H9 (cell line): ENCODE measurements at regions not wholly inside any gene's neighbourhood (a gene's known extent, or its start where the extent isn't known, plus 50 kb on each side); places are given as distances from the start of the nearest gene placed in this dataset.

ENCODE experiments used
- DNase-seq: peaks from one replicate; pipeline ENCODE4 v3.0.0-alpha.2; 2017
- H2AFZ ChIP-seq: one replicate; pipeline ENCODE4 v1.6.1; 2013; ENCODE audit warnings: mild to moderate bottlenecking, low read length, control low read depth, moderate library complexity
- H2AK5ac ChIP-seq: 2 replicates; pipeline ENCODE4 v1.6.1; 2013; ENCODE audit warnings: low read length, control low read depth, mixed read lengths; ENCODE audit not compliant: insufficient read length
- H2BK120ac ChIP-seq: one replicate; pipeline ENCODE4 v1.6.1; 2013; ENCODE audit warnings: low read depth, mild to moderate bottlenecking, low read length, control low read depth, inconsistent platforms; ENCODE audit not compliant: poor library complexity, severe bottlenecking
- H2BK12ac ChIP-seq: 2 replicates; pipeline ENCODE4 v1.6.1; 2013; ENCODE audit warnings: low read length, control low read depth, mixed read lengths, low read depth; ENCODE audit not compliant: insufficient read length
- H2BK15ac ChIP-seq: 2 replicates; pipeline ENCODE4 v1.6.1; 2013; ENCODE audit warnings: low read depth, low read length, control low read depth
- H2BK20ac ChIP-seq: one replicate; pipeline ENCODE4 v1.6.1; 2013; ENCODE audit warnings: low read depth, mild to moderate bottlenecking, low read length, control low read depth, inconsistent platforms; ENCODE audit not compliant: poor library complexity, severe bottlenecking
- H2BK5ac ChIP-seq: 2 replicates; pipeline ENCODE4 v1.6.1; 2013; ENCODE audit warnings: low read length, control low read depth, mixed read lengths; ENCODE audit not compliant: insufficient read length
- H3K14ac ChIP-seq: 2 replicates; pipeline ENCODE4 v1.6.1; 2013; ENCODE audit warnings: low read length, control low read depth; ENCODE audit not compliant: insufficient read depth
- H3K18ac ChIP-seq: 2 replicates; pipeline ENCODE4 v1.6.1; 2013; ENCODE audit warnings: low read depth, mild to moderate bottlenecking, mixed read lengths, low read length, control low read depth; ENCODE audit not compliant: insufficient read length
- H3K23ac ChIP-seq: 2 replicates; pipeline ENCODE4 v1.6.1; 2013; ENCODE audit warnings: low read length, control low read depth, mixed read lengths, low read depth; ENCODE audit not compliant: insufficient read length
- H3K23me2 ChIP-seq: 2 replicates; pipeline ENCODE4 v1.6.1; 2013; ENCODE audit warnings: low read depth, mild to moderate bottlenecking, mixed read lengths, low read length, control low read depth; ENCODE audit not compliant: insufficient read length, poor library complexity, severe bottlenecking
- H3K27ac ChIP-seq: 2 replicates; pipeline ENCODE4 v1.5.1; 2013; ENCODE audit warnings: low read length, control low read depth, mixed read lengths, low read depth; ENCODE audit not compliant: insufficient read length
- H3K27me3 ChIP-seq: 2 replicates; pipeline ENCODE4 v1.6.1; 2013; ENCODE audit warnings: low read length, control low read depth, inconsistent platforms; ENCODE audit not compliant: insufficient read depth
- H3K4ac ChIP-seq: 2 replicates; pipeline ENCODE4 v1.6.1; 2013; ENCODE audit warnings: low read depth, mild to moderate bottlenecking, control low read depth, inconsistent platforms, low read length, moderate library complexity
- H3K4me1 ChIP-seq: 2 replicates; pipeline ENCODE4 v1.6.1; 2013; ENCODE audit warnings: low read length, control low read depth, inconsistent platforms; ENCODE audit not compliant: insufficient read depth
- H3K4me2 ChIP-seq: 2 replicates; pipeline ENCODE4 v1.6.1; 2013; ENCODE audit warnings: low read length, control low read depth, mixed read lengths; ENCODE audit not compliant: insufficient read length, insufficient read depth
- H3K56ac ChIP-seq: 2 replicates; pipeline ENCODE4 v1.6.1; 2013; ENCODE audit warnings: low read depth, mild to moderate bottlenecking, mixed read lengths, low read length, control low read depth; ENCODE audit not compliant: insufficient read length
- H3K79me1 ChIP-seq: 2 replicates; pipeline ENCODE4 v1.6.1; 2013; ENCODE audit warnings: low read depth, mild to moderate bottlenecking, moderate library complexity, low read length, control low read depth, inconsistent platforms; ENCODE audit not compliant: insufficient read depth, poor library complexity, severe bottlenecking
- H3K79me2 ChIP-seq: 2 replicates; pipeline ENCODE4 v1.6.1; 2013; ENCODE audit warnings: low read length, control low read depth, inconsistent platforms; ENCODE audit not compliant: insufficient read depth
- H3K9ac ChIP-seq: 2 replicates; pipeline ENCODE4 v1.6.1; 2013; ENCODE audit warnings: low read length, control low read depth, mixed read lengths; ENCODE audit not compliant: insufficient read length; ENCODE audit errors: extremely low read depth
- H3K9me3 ChIP-seq: one replicate; pipeline ENCODE4 v1.6.1; 2013; ENCODE audit warnings: low read depth, low read length, inconsistent platforms; ENCODE audit not compliant: control insufficient read depth
- H3T11ph ChIP-seq: one replicate; pipeline ENCODE4 v1.6.1; 2013; ENCODE audit warnings: mild to moderate bottlenecking, low read length, control low read depth, inconsistent platforms
- H4K20me1 ChIP-seq: one replicate; pipeline ENCODE4 v1.6.1; 2013; ENCODE audit not compliant: control insufficient read depth, insufficient read length, insufficient read depth
- H4K5ac ChIP-seq: 2 replicates; pipeline ENCODE4 v1.6.1; 2013; ENCODE audit warnings: low read depth, mild to moderate bottlenecking, mixed read lengths, low read length, control low read depth; ENCODE audit not compliant: insufficient read length
- H4K8ac ChIP-seq: replicated peaks from 2 replicates; pipeline ENCODE4 v1.6.1; 2013; ENCODE audit warnings: low read length, control low read depth, mixed read lengths, low read depth; ENCODE audit not compliant: insufficient read length
- H4K91ac ChIP-seq: 2 replicates; pipeline ENCODE4 v1.6.1; 2013; ENCODE audit warnings: low read depth, mild to moderate bottlenecking, moderate library complexity, mixed read lengths, low read length, control low read depth; ENCODE audit not compliant: insufficient read length
- H3K27ac Mint-ChIP-seq, 3 experiments: 2 replicates in 2 of 3; 3 replicates in 1 of 3; pipeline ENCODE4 v1.8.0; 2020 to 2021; ENCODE audit warnings: mixed read lengths in 3 of 3, mild to moderate bottlenecking in 1 of 3, moderate library complexity in 1 of 3
- H3K27me3 Mint-ChIP-seq: 2 replicates; pipeline ENCODE4 v1.8.0; 2021; ENCODE audit warnings: low read depth, mild to moderate bottlenecking, moderate library complexity, mixed read lengths
- H3K36me3 Mint-ChIP-seq, 3 experiments: 2 replicates in 2 of 3; 3 replicates in 1 of 3; pipeline ENCODE4 v1.8.0; 2020 to 2021; ENCODE audit warnings: low read depth in 3 of 3, mixed read lengths in 3 of 3; ENCODE audit not compliant: insufficient read depth in 1 of 3
- H3K4me1 Mint-ChIP-seq, 2 experiments: 2 replicates each; pipeline ENCODE4 v1.8.0; 2020; ENCODE audit warnings: mixed read lengths in 2 of 2
- H3K4me3 Mint-ChIP-seq, 2 experiments: 2 replicates in 1 of 2; 3 replicates in 1 of 2; pipeline ENCODE4 v1.8.0; 2020 to 2021; ENCODE audit warnings: mild to moderate bottlenecking in 2 of 2, mixed read lengths in 2 of 2, moderate library complexity in 1 of 2
- H3K9me3 Mint-ChIP-seq, 2 experiments: 2 replicates in 1 of 2; 3 replicates in 1 of 2; pipeline ENCODE4 v1.8.0; 2020; ENCODE audit warnings: mild to moderate bottlenecking in 2 of 2, mixed read lengths in 2 of 2, moderate library complexity in 1 of 2
- WGBS: extraction: QIAGEN DNeasy Blood & Tissue Kit; methylation state at CpG from one replicate; pipeline ENCODE4 v1.1.7; 2013; ENCODE audit warnings: missing lambda C conversion rate, low lambda C conversion rate, mixed read lengths; ENCODE audit not compliant: insufficient read length; ENCODE audit errors: extremely low coverage; 5-methylcytosine and 5-hydroxymethylcytosine counted together
- TF ChIP-seq, protein P1 (sequence below): fragments of 200-600 bp; sonication (generic); conservative IDR thresholded peaks from 3 replicates; pipeline ENCODE4 v1.8.0; 2021; ENCODE audit warnings: antibody characterized with exemption, mild to moderate bottlenecking

DNA sequence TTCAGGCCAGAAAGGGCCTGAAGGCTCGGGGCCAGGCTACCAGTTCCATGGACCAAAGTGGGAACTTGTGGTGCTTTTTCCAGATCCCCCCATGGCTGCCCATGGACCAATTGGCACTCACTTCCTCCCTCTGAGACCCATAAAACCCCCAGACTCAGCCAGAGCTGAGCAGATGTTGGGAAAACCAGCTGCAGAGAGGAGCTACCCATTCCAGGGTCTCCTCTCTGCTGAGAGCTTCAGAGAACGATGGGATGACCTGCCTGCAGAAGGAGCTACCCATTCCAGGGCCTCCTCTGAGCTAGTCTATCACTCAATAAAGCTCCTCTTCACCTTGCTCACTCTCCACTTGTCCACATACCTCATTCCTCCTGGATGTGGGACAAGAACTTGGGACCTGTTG is 52.2 kb upstream of the MED9 start:
- H3K27ac ChIP-seq, result no peak overlapping the region
- H3K23me2 ChIP-seq, result no peaks in the 10 kb centered on the region
- no peak overlapping the region for H2BK12ac ChIP-seq
- Mint-ChIP-seq H3K4me3 (no peak overlapping the region), H3K27me3 (peaks cover 41% of the 10 kb centered on the region), H3K36me3 (peaks cover 0 to 10% (median 3%) of the 10 kb centered on the region in 3 experiments; a peak in 3 of 7 replicates), H3K4me1 (no peaks in the 10 kb centered on the region), H3K9me3 (peaks cover 22 to 27% of the 10 kb centered on the region in 2 experiments), H3K27ac (no peak overlapping the region)
- H3K23ac ChIP-seq, result no peak overlapping the region
- H2BK120ac ChIP-seq, result no peak overlapping the region
- no peak overlapping the region for H3K4ac ChIP-seq
- no peaks in the 10 kb centered on the region for H4K20me1 ChIP-seq
- no peaks in the 10 kb centered on the region for H3K79me1 ChIP-seq
- H2BK15ac ChIP-seq, result no peak overlapping the region
- no peak overlapping the region for H2BK20ac ChIP-seq
- H4K8ac ChIP-seq, result no peak overlapping the region
- H4K5ac ChIP-seq, result no peak overlapping the region
- no CpG with 5 or more reads among the region's 2 CpGs for WGBS
- no peak overlapping the region for H4K91ac ChIP-seq
- DNase-seq, result no peak
- H3K4me1 ChIP-seq, result no peaks in the 10 kb centered on the region
- H3K4me2 ChIP-seq, result no peak overlapping the region
- no peak overlapping the region for H3T11ph ChIP-seq
- H3K27me3 ChIP-seq, result no peaks in the 10 kb centered on the region; the same call in 1 of the 2 replicates
- no peak overlapping the region for H3K18ac ChIP-seq
- no peak overlapping the region for H2BK5ac ChIP-seq
- TF ChIP-seq, protein P1, sequence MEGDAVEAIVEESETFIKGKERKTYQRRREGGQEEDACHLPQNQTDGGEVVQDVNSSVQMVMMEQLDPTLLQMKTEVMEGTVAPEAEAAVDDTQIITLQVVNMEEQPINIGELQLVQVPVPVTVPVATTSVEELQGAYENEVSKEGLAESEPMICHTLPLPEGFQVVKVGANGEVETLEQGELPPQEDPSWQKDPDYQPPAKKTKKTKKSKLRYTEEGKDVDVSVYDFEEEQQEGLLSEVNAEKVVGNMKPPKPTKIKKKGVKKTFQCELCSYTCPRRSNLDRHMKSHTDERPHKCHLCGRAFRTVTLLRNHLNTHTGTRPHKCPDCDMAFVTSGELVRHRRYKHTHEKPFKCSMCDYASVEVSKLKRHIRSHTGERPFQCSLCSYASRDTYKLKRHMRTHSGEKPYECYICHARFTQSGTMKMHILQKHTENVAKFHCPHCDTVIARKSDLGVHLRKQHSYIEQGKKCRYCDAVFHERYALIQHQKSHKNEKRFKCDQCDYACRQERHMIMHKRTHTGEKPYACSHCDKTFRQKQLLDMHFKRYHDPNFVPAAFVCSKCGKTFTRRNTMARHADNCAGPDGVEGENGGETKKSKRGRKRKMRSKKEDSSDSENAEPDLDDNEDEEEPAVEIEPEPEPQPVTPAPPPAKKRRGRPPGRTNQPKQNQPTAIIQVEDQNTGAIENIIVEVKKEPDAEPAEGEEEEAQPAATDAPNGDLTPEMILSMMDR, result no peak
- no peaks in the 10 kb centered on the region for H3K9me3 ChIP-seq
- no peak overlapping the region for H3K56ac ChIP-seq
- H2AK5ac ChIP-seq, result no peak overlapping the region
- H3K9ac ChIP-seq, result no peak overlapping the region
- H2AFZ ChIP-seq, result no peak overlapping the region
- H3K14ac ChIP-seq, result no peak overlapping the region
- H3K79me2 ChIP-seq, result no peaks in the 10 kb centered on the region
